8988T (cell line): ENCODE measurements at regions not wholly inside any gene's neighbourhood (a gene's known extent, or its start where the extent isn't known, plus 50 kb on each side); places are given as distances from the start of the nearest gene placed in this dataset.
"Not testable (repeated sequence)": the region's sequence is repeated elsewhere in the genome, so short reads cannot be mapped to it uniquely, and the experiment has no call there.

ENCODE experiments used
- DNase-seq: peaks from one replicate; pipeline ENCODE4 v3.0.0; 2011

GRCh38 chr4:111933703-111934102 is 211.6 kb upstream of the FAM241A start:
- no peak for DNase-seq

DNA sequence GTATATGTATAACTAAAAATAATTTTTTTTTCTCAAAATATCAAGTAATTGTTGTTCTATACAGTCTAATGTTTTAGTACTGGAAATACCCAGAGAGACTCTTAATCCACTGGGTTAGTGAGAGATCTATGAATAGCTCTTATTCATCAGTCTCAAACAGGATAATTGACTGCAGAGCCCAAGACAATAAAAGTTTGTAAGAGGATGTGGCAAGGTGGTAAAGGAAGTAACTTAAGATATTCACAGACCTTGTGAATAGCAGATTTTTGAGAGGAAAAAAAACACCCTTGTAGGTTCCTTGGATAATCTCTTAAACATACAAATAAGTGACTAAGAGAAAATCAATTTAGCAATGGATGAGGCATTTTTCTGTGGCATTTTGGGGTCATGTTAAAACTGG is 210.9 kb upstream of the FAM241A start:
- DNase-seq: no peak

DNA sequence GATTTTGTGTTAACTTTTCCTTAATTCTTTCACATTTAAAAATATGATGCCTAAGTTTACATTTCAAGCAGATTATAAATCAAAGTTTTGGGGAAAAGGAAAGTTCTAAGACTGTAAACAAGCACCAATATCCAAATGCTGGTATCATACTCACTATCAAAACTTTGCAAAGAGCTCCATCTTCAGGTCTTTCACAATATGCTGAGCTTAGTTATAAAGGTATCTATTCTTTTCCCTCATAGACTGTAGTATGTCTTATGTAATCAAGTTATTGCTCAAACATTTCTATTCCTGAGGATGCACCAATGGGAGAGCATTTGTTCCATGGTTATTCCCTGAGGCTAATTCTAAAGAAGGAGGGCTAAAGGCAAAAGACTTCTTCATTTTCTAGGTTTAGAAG is 207.9 kb upstream of the FAM241A start:
- no peak for DNase-seq

- DNase-seq: no peak
Observed at GRCh38 chr4:111941957-111942356, 203.3 kb upstream of the FAM241A start.

DNA sequence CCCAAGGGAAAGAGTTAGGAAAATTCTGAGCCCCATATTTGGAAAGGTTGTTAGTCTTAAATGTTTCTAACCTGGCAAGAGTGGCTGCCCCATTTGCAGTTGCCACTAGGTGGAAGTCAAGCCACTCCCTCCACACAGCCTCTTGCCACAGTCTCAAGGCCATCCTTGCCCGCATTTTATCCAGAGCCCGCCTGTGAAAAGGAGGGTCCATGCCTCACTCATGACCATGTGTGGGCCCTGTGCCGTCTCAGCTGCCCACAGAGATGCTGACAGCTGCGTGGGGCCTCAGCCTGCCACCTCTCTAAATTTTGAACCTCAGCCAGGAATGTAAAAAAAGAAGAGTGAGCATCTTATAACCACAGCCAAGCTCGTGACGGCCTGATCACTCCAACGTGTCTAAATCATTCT is 201.5 kb upstream of the FAM241A start:
- peak; percentile 11 for DNase-seq

DNA sequence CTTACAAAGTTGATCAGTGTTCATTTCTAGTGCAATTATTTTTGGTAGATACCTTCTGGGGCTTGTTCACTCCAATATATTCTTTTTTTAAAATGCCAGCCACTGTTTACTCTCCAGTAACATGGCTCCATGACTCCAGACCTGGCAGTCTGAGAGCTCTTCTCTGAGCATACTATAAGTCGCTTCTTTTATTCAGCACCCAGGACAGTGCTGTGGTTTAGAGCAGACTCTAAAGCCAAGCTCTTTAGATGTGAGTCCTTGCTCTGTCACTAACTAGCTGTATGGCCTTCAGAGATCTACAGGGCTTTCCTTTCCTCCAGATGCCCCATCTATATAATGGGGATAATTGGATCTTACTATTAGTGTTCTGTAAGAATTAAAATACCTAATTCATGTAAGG is 200.2 kb upstream of the FAM241A start:
- no peak for DNase-seq

- no peak for DNase-seq
Observed at GRCh38 chr4:111946800-111947199, 198.5 kb upstream of the FAM241A start.

DNA sequence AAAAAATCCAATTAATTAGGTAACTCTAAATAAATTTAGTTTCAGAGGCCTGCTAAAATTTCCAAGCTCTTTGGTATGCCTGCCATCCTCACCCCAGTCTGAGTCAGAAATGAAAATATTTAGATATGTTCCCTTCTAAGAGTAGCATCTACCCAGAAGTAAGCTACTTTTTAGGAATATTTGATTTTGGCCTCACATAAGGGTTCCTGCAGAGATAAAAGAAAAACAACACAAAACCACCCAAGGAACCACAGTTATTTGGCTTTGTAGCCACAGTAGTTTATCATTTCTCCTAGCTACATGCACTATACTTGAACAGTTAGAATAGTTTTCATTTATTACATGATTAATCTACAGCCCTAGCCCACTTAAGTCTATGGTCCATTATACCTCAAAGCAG is 192.6 kb upstream of the FAM241A start:
- no peak for DNase-seq

GRCh38 chr4:111954550-111954949 is 190.7 kb upstream of the FAM241A start:
- DNase-seq: no peak

DNA sequence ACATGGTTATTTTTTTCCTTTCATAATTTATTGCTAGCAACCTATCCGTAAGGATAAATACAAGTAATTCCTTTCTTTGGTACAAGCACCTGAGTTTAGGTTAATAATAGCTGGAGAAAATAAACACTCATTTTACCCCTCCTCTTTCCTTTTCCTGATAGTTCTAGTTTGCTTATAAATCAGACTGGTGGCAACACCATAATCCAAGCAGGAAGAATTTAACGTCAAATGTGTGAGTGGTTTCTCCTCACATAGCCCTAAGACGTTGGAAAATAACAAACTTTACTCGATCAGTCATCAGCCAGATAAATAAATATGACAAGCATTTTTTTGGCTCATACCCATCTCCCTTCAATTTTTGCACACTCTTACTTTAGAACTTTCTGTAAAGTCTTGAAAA is 190.3 kb upstream of the FAM241A start:
- no peak for DNase-seq

DNA sequence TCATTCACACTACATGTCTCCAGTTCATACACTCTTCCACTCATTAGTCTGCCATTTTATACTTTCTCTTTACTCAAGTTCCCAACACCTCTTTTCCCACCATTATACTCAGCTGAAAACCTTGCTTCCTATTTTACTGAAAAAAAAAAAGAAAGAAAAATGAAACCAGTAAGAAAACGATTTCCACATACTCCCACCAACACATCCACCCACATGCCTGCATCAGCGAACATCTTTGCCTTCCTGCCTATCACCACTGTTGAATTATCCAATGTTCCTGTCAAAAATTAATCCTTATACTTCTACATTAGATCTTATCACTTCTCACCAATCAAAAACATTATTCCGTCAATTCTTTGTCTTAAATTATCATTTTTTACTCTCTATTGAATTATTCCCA is 188.1 kb upstream of the FAM241A start:
- no peak for DNase-seq

- no peak for DNase-seq
Observed at GRCh38 chr4:111957997-111958396, 187.3 kb upstream of the FAM241A start.

GRCh38 chr4:111959222-111959621 is 186.0 kb upstream of the FAM241A start:
- DNase-seq: no peak

GRCh38 chr4:111960241-111960667 is 185.0 kb upstream of the FAM241A start:
- DNase-seq: no peak

GRCh38 chr4:111961026-111961425 is 184.2 kb upstream of the FAM241A start:
- DNase-seq: not testable (repeated sequence)

DNA sequence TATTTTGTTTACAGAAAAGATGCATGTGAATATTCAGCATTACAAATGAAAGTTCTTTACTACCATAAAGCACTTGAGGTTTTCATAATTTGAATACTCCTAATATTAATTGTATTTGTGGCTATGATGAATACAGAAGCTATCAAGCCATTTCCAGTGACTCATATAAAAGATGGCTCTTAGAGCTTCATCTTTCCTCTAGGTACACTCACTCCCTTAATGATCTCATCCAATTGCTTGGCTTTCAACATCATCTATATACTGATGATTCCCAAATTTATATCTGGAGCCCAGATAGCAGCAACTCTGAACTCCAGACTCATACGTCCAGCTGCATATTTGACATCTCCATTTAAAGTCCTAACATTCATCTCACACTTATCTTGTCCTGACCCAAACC is 183.4 kb upstream of the FAM241A start:
- DNase-seq: no peak

- DNase-seq: no peak
Observed at GRCh38 chr4:111963158-111963700, 182.0 kb upstream of the FAM241A start.

- no peak for DNase-seq
Observed at GRCh38 chr4:111977419-111977965, 167.8 kb upstream of the FAM241A start.

- DNase-seq: no peak
Observed at GRCh38 chr4:111979921-111980320, 165.3 kb upstream of the FAM241A start.

GRCh38 chr4:111982089-111982488 is 163.2 kb upstream of the FAM241A start:
- no peak for DNase-seq

GRCh38 chr4:111984169-111984819 is 161.0 kb upstream of the FAM241A start:
- no peak for DNase-seq

DNA sequence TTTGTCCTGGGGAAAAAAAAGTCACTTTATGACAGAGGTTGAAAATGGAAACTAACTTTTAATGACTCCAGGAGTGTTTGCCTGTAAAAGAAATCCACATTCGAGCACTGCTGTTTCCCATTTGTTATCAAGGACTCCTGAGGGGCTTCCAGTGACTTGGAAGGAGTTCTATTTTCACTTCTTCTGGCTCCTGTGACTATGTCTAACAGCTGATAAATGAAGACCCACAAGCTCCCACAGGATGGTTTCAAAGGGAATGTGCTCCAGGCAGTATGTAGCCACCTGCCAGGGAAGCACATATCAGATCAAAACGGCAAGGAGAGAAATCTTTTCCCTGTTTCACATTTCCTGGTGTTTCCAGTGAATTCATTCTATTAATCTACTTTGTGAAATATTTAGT is 159.8 kb upstream of the FAM241A start:
- no peak for DNase-seq

- no peak for DNase-seq
Observed at GRCh38 chr4:111986095-111986494, 159.2 kb upstream of the FAM241A start.

GRCh38 chr4:111988514-111988913 is 156.7 kb upstream of the FAM241A start:
- DNase-seq: no peak

GRCh38 chr4:111989817-111990216 is 155.4 kb upstream of the FAM241A start:
- no peak for DNase-seq
